Heart left ventricle (tissue), 16 donors: ENCODE measurements at regions not wholly inside any gene's neighbourhood (a gene's known extent, or its start where the extent isn't known, plus 50 kb on each side); places are given as distances from the start of the nearest gene placed in this dataset.

ENCODE experiments used
- ATAC-seq, 4 donors: fragments of 200-7000 bp; cut with Tn5 transposase; one replicate each; pipeline ENCODE4 v1.9.1; 2020 to 2022; ENCODE audit warnings: moderate library complexity in 4 of 4, mild to moderate bottlenecking in 3 of 4, moderate number of reproducible peaks in 1 of 4
- DNase-seq, 5 donors: peaks; one replicate each; pipeline ENCODE4 v3.0.0-alpha.2; 2020
- H3K27ac ChIP-seq, 12 donors: fragments of 200-600 bp; sonication (generic) in 4 of 12; one replicate each; pipeline versions ENCODE4 v1.5.0 to v1.8.0; 2016 to 2022; ENCODE audit warnings: mild to moderate bottlenecking in 2 of 12
- H3K27me3 ChIP-seq, 9 donors: fragments of 200-600 bp; sonication (generic) in 2 of 9; one replicate each; pipeline versions ENCODE4 v1.5.1 to v1.8.0; 2016 to 2022; ENCODE audit warnings: mild to moderate bottlenecking in 3 of 9
- H3K36me3 ChIP-seq, 9 donors: fragments of 200-600 bp; sonication (generic) in 2 of 9; one replicate each; pipeline versions ENCODE4 v1.5.0 to v1.8.0; 2018 to 2022; ENCODE audit warnings: mild to moderate bottlenecking in 2 of 9
- H3K4me1 ChIP-seq, 12 donors: fragments of 200-600 bp; sonication (generic) in 4 of 12; one replicate each; pipeline versions ENCODE4 v1.5.0 to v1.8.0; 2016 to 2022; ENCODE audit warnings: mild to moderate bottlenecking in 3 of 12
- H3K4me3 ChIP-seq, 12 donors: fragments of 200-600 bp; sonication (generic) in 4 of 12; one replicate each; pipeline versions ENCODE4 v1.5.0 to v1.8.0; 2017 to 2022; ENCODE audit warnings: mild to moderate bottlenecking in 9 of 12, moderate library complexity in 4 of 12
- H3K9me3 ChIP-seq, 12 donors: fragments of 200-600 bp; sonication (generic) in 4 of 12; one replicate each; pipeline versions ENCODE4 v1.5.0 to v1.8.0; 2016 to 2022; ENCODE audit warnings: mild to moderate bottlenecking in 1 of 12
- CTCF ChIP-seq, 12 donors: fragments of 200-600 bp; sonication (generic) in 4 of 12; IDR thresholded peaks; one replicate each; pipeline versions ENCODE4 v1.5.0 to v1.8.0; 2018 to 2022; ENCODE audit warnings: antibody characterized with exemption in 12 of 12, mild to moderate bottlenecking in 5 of 12
- POLR2A ChIP-seq, 2 donors: fragments of 450-650 bp; IDR thresholded peaks; one replicate each; pipeline ENCODE4 v1.6.1; 2017; ENCODE audit warnings: antibody characterized with exemption in 2 of 2, mild to moderate bottlenecking in 2 of 2, moderate library complexity in 2 of 2
- WGBS, 4 donors: extraction: QIAGEN DNeasy Blood & Tissue Kit in 2 of 4; methylation state at CpG; one replicate each; pipeline versions ENCODE4 v1.1.5 to v1.1.7; 2013 to 2018; 5-methylcytosine and 5-hydroxymethylcytosine counted together
- intact Hi-C, 10 donors: fragments of 100-400 bp; cut with DNase I; formaldehyde crosslinking; loops; one replicate each; pipeline versions ENCODE4 v1.11.1 to v1.14.2; 2022
- donor health status: ischemic (EF 13 %, LVEDD 7.1; RV severe dilation, severe dysfunction).
- donor health status: healthy with polysubstance abuse.
- donor health status: DM: no; HTN: yes; CAD: no.
- donor health status: DM: no; HTN: no; CAD: no.
- donor health status: ischemic (EF 25% LVEDD 6.9; RV normal size, moderate dysfunction).
- donor health status: ischemic (EF 25% LVEDD 5.7; RV mildly dilated, moderate dysfunction).
- donor health status: healthy.
- donor health status: DM: yes; HTN: yes; CAD: no.
- donor health status: ischemic (EF 35%, LVEDD 5.7; RV mildly dilated, moderate dysfunction).
- donor health status: nonischemic (EF 11% LVEDD 7.7; RV severe dilation, severe dysfunction).
- donor health status: DM: yes; HTN: yes; CAD: no.
- donor health status: PGD.
- donor health status: ischemic (EF 29% LVEDD 5.4; RV normal size, mild dysfunction).
- donor health status: nonischemic (EF 23%, LVEDD 6.1; RV moderate dilation, normal function).

- Histone ChIP-seq H3K27me3 (peaks cover 0 to 4% (median 0%) of the 10 kb centered on the region in 9 donors), H3K4me1 (no peaks in the 10 kb centered on the region), H3K27ac (no peak overlapping the region), H3K4me3 (no peak overlapping the region), H3K36me3 (no peaks in the 10 kb centered on the region), H3K9me3 (peaks cover 0 to 3% (median 0%) of the 10 kb centered on the region in 12 donors)
- TF ChIP-seq POLR2A (IDR thresholded peaks at IDR 0.05), result no peak
- no peak for TF ChIP-seq CTCF (IDR thresholded peaks at IDR 0.05)
- 76 to 86% (median 81%) methylated on average over 2 of the region's 2 CpGs for WGBS, 4 donors
- DNase-seq, result no peak
- ATAC-seq, result no peak
- intact Hi-C loops, result no loop called here
These were observed 316.7 kb downstream of the FGFR2 start for GRCh38 chr10:121281576-121281975.

- Histone ChIP-seq H3K27ac (no peak overlapping the region), H3K27me3 (peaks cover 0 to 7% (median 0%) of the 10 kb centered on the region in 9 donors), H3K9me3 (peaks cover 0 to 3% (median 0%) of the 10 kb centered on the region in 12 donors), H3K4me1 (no peaks in the 10 kb centered on the region), H3K4me3 (no peak overlapping the region), H3K36me3 (no peaks in the 10 kb centered on the region)
- WGBS, 4 donors, result 91 to 93% (median 92%) methylated on average over 3 of the region's 3 CpGs
- TF ChIP-seq POLR2A (IDR thresholded peaks at IDR 0.05), result no peak
- TF ChIP-seq CTCF (IDR thresholded peaks at IDR 0.05), result no peak
- intact Hi-C loops, result no loop called here
- ATAC-seq (no peak), DNase-seq (no peak)
These were observed 316.0 kb downstream of the FGFR2 start for GRCh38 chr10:121282264-121282663.

GRCh38 chr10:121282797-121283515, 315.3 kb downstream of the FGFR2 start:
- Histone ChIP-seq H3K4me1 (no peaks in the 10 kb centered on the region), H3K36me3 (no peaks in the 10 kb centered on the region), H3K9me3 (peaks cover 0 to 3% (median 0%) of the 10 kb centered on the region in 12 donors), H3K4me3 (no peak overlapping the region), H3K27me3 (peaks cover 0 to 7% (median 0%) of the 10 kb centered on the region in 9 donors), H3K27ac (no peak overlapping the region)
- DNase-seq (no peak), ATAC-seq (no peak)
- TF ChIP-seq POLR2A (IDR thresholded peaks at IDR 0.05), result no peak
- no peak for TF ChIP-seq CTCF (IDR thresholded peaks at IDR 0.05)
- 94 to 96% (median 95%) methylated on average over 11 of the region's 11 CpGs for WGBS, 4 donors
- intact Hi-C loops, result no loop called here

- Histone ChIP-seq H3K9me3 (no peaks in the 10 kb centered on the region), H3K27me3 (peaks cover 0 to 20% (median 0%) of the 10 kb centered on the region in 9 donors), H3K36me3 (no peaks in the 10 kb centered on the region), H3K4me3 (no peak overlapping the region), H3K27ac (no peak overlapping the region), H3K4me1 (no peaks in the 10 kb centered on the region)
- no peak for ATAC-seq
- 15 to 24% (median 18%) methylated on average over 4 of the region's 4 CpGs for WGBS, 4 donors
- intact Hi-C loops, result no loop called here
- DNase-seq, result no peak
- TF ChIP-seq POLR2A (IDR thresholded peaks at IDR 0.05) (no peak), CTCF (IDR thresholded peaks at IDR 0.05) (no peak)
These were observed 313.3 kb downstream of the FGFR2 start for GRCh38 chr10:121284936-121285335.
